Activated CD4-positive, alpha-beta T cell treated with anti-CD3 and anti-CD28 coated beads, Interleukin-2, amount 10 ng/mL, durations not matched to agents 7 days and 5 days (primary cell): ENCODE measurements at regions not wholly inside any gene's neighbourhood (a gene's known extent, or its start where the extent isn't known, plus 50 kb on each side); places are given as distances from the start of the nearest gene placed in this dataset.
"Not testable (repeated sequence)": the region's sequence is repeated elsewhere in the genome, so short reads cannot be mapped to it uniquely, and the experiment has no call there.

Source experiments
- CTCF ChIA-PET: fragments of 350-600 bp; sonication (Branson Sonifier 250); formaldehyde crosslinking; loops from one replicate; lab custom pipeline; 2021; ENCODE audit warnings: antibody characterized with exemption; lab: Charles Lee
- POLR2A ChIA-PET: fragments of 350-600 bp; sonication (Branson Sonifier 250); formaldehyde crosslinking; loops from one replicate; lab custom pipeline; 2021; ENCODE audit warnings: antibody characterized with exemption; lab: Charles Lee
- DNase-seq: peaks from one replicate; pipeline ENCODE4 v3.0.0-alpha.2; 2020
- H3K27ac Mint-ChIP-seq: one replicate; pipeline ENCODE4 v1.8.0; 2021; ENCODE audit warnings: mild to moderate bottlenecking, moderate library complexity, mixed read lengths
- H3K27me3 Mint-ChIP-seq: one replicate; pipeline ENCODE4 v1.8.0; 2021; ENCODE audit warnings: mixed read lengths
- H3K36me3 Mint-ChIP-seq: one replicate; pipeline ENCODE4 v1.8.0; 2021; ENCODE audit warnings: low read depth, mixed read lengths
- H3K4me1 Mint-ChIP-seq: one replicate; pipeline ENCODE4 v1.8.0; 2021; ENCODE audit warnings: mixed read lengths
- H3K4me3 Mint-ChIP-seq: one replicate; pipeline ENCODE4 v1.8.0; 2021; ENCODE audit warnings: mild to moderate bottlenecking, moderate library complexity, mixed read lengths
- H3K9me3 Mint-ChIP-seq: one replicate; pipeline ENCODE4 v1.8.0; 2021; ENCODE audit warnings: mixed read lengths

GRCh38 chr7:43058271-43059066, 54.0 kb upstream of the HECW1 start:
- Mint-ChIP-seq H3K36me3 (no peaks in the 10 kb centered on the region), H3K4me1 (no peaks in the 10 kb centered on the region), H3K27ac (no peak overlapping the region), H3K4me3 (no peak overlapping the region), H3K27me3 (no peaks in the 10 kb centered on the region), H3K9me3 (no peaks in the 10 kb centered on the region)
- ChIA-PET POLR2A (no interaction called here), CTCF (no interaction called here)
- DNase-seq = no peak

GRCh38 chr7:43059067-43059600, 53.3 kb upstream of the HECW1 start:
- DNase-seq, H3K4me1 Mint-ChIP-seq, CTCF ChIA-PET, H3K36me3 Mint-ChIP-seq, H3K4me3 Mint-ChIP-seq, H3K27ac Mint-ChIP-seq, H3K27me3 Mint-ChIP-seq, POLR2A ChIA-PET, H3K9me3 Mint-ChIP-seq: not testable (repeated sequence)
